Left ventricle myocardium inferior (tissue), 1 donor: ENCODE measurements at regions not wholly inside any gene's neighbourhood (a gene's known extent, or its start where the extent isn't known, plus 50 kb on each side); places are given as distances from the start of the nearest gene placed in this dataset.

Experiments
- DNase-seq: peaks from one replicate; pipeline ENCODE4 v3.0.0-alpha.2; 2020
- H3K27ac ChIP-seq: fragments of 200-600 bp; replicated peaks from 2 replicates; pipeline ENCODE4 v1.8.0; 2021
- H3K27me3 ChIP-seq: fragments of 200-600 bp; 2 replicates; pipeline ENCODE4 v1.8.0; 2021; ENCODE audit warnings: low read depth
- H3K36me3 ChIP-seq: fragments of 200-600 bp; 2 replicates; pipeline ENCODE4 v1.8.0; 2021
- H3K4me1 ChIP-seq: fragments of 200-600 bp; 2 replicates; pipeline ENCODE4 v1.8.0; 2021
- H3K4me3 ChIP-seq: fragments of 200-600 bp; 2 replicates; pipeline ENCODE4 v1.8.0; 2021; ENCODE audit warnings: mild to moderate bottlenecking, moderate library complexity
- H3K9me3 ChIP-seq: fragments of 200-600 bp; replicated peaks from 2 replicates; pipeline ENCODE4 v1.8.0; 2021
- intact Hi-C: fragments of 100-400 bp; cut with micrococcal nuclease; formaldehyde crosslinking; loops from one replicate; pipeline ENCODE4 v1.11.0; 2022
- TF ChIP-seq, protein P1 (sequence below): fragments of 200-600 bp; IDR thresholded peaks from 2 replicates; pipeline ENCODE4 v1.8.0; 2021; ENCODE audit warnings: antibody characterized with exemption, mild to moderate bottlenecking, borderline replicate concordance
- donor health status: DM: no; HTN: yes; CAD: no; lungs with severe emphysema.

DNA sequence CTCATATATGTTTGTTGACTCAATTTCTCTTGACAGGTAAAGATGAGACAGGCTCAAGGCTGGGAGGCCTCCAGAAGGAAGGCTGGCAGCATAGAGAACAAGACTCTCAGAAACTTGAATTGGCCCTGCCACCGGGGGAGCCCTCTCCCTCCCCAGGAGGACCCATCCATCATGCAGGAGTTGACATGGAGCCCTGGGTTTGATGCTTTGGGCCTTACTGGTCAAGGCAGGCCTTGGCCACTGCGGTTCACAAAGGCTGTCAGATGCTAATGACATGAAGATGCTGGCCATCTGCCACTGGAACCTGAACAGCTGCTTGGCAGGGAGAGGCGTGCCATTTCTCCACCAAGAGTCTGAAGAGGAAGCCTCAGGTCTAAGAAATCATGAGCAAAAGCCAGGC, 193.6 kb downstream of the MTCL1 start:
- H3K27me3 ChIP-seq = no peaks in the 10 kb centered on the region
- no peak overlapping the region for H3K27ac ChIP-seq
- H3K9me3 ChIP-seq = peaks cover 36% of the 10 kb centered on the region
- DNase-seq = no peak
- no peaks in the 10 kb centered on the region for H3K4me1 ChIP-seq
- H3K36me3 ChIP-seq = no peaks in the 10 kb centered on the region
- H3K4me3 ChIP-seq = no peak overlapping the region
- intact Hi-C loops = no loop called here
- TF ChIP-seq, protein P1, sequence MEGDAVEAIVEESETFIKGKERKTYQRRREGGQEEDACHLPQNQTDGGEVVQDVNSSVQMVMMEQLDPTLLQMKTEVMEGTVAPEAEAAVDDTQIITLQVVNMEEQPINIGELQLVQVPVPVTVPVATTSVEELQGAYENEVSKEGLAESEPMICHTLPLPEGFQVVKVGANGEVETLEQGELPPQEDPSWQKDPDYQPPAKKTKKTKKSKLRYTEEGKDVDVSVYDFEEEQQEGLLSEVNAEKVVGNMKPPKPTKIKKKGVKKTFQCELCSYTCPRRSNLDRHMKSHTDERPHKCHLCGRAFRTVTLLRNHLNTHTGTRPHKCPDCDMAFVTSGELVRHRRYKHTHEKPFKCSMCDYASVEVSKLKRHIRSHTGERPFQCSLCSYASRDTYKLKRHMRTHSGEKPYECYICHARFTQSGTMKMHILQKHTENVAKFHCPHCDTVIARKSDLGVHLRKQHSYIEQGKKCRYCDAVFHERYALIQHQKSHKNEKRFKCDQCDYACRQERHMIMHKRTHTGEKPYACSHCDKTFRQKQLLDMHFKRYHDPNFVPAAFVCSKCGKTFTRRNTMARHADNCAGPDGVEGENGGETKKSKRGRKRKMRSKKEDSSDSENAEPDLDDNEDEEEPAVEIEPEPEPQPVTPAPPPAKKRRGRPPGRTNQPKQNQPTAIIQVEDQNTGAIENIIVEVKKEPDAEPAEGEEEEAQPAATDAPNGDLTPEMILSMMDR = no peak

DNA sequence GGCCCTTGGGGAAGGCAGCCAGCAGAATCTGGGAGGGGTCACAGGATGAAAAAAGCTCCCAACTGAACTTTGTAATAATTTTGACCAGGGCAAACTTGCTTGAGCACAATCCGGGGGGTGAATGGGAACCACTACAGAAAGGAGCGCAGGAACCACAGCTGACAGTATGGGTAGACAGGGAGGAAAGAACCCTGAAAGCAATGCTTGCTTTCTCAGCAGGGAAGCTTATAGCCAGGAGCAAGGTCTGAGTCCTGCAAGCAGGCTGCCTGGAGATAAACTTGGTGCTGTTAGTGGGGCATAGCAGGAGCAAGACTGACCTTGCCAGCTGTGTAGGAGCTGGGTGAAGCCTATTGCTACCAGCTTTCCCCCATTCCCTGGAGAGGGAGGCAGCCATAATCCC, 195.2 kb downstream of the MTCL1 start:
- Histone ChIP-seq H3K4me1 (no peaks in the 10 kb centered on the region), H3K27ac (no peak overlapping the region), H3K9me3 (peaks cover 46% of the 10 kb centered on the region), H3K27me3 (no peaks in the 10 kb centered on the region), H3K36me3 (no peaks in the 10 kb centered on the region), H3K4me3 (no peak overlapping the region)
- intact Hi-C loops = no loop called here
- DNase-seq = no peak
- TF ChIP-seq, protein P1 = no peak

DNA sequence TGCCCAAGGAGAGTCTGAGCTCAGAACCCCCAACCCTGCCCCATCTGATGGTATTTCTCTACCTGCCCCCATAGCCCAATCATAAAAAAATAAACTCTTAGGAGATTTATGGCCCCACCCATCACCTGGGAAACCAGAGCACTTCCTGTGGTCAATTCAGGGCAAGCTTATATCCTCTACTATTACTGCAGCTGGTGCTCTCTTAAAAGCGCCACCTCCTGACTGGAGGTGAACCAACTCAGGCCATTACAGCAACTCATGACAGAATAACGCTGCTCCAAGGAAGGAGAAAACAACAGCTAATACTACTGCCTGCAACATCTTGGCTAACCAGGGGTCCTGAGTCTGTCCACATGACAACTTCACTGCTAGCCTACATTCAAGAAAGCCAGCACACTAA, 195.7 kb downstream of the MTCL1 start:
- Histone ChIP-seq H3K36me3 (no peaks in the 10 kb centered on the region), H3K9me3 (peaks cover 47% of the 10 kb centered on the region), H3K27ac (no peak overlapping the region), H3K4me3 (no peak overlapping the region), H3K4me1 (no peaks in the 10 kb centered on the region), H3K27me3 (no peaks in the 10 kb centered on the region)
- TF ChIP-seq, protein P1 = no peak
- intact Hi-C loops = no loop called here
- no peak for DNase-seq

DNA sequence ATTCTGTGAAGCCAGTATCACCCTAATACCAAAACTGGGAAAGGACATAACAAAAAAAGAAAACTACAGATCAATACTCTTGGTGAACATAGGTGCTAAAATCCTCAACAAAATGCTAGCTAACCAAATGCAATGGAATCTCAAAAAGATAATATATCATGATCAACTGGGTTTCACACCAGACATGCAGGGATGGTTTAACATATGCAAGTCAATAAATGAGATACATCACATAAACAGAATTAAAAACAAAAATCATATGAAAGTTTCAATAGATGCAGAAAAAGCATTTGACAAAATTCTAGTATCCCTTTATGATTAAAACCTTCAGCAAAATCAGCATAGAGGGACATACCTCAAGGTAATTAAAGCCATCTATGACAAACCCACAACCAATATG, 198.2 kb upstream of the NDUFV2 start:
- TF ChIP-seq, protein P1 = no peak
- no peak overlapping the region for H3K27ac ChIP-seq

DNA sequence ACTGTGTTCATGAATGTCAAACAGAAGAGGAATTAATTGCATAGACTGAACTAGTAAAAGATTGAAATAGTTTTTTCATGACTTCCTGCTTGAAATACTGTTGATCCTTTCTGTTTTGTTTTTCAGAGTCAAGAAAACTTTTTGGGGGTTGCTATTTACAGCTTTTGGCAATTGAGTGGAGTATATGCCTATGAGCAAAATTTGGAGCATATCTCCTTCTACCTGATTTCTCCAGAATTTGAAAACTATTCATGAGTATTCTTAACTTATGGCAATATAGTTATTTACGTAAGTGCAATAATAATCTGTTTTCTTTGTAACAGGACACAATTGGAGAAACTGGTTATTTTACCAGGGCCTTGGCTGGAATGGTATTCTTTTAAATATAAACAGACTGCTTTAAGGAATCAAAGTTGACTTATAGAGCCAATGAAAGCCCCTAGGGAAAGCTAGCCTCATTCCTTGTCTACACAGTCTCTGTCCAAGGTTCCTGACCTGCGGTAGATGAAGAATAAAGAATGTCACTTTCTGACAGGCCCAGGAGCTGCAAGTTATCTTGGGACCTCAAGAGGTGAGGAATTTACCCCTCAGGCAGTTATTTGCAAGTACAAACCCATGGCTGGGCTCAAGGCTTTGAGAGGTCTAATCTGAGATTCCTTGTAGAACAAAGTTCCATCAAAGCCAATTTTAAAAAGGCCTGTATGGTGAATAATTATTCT, 193.5 kb upstream of the NDUFV2 start:
- H3K4me1 ChIP-seq = no peaks in the 10 kb centered on the region

More for the DNA sequence above, 198.2 kb upstream of the NDUFV2 start:
- DNase-seq = no peak
- no peaks in the 10 kb centered on the region for H3K36me3 ChIP-seq
- H3K27me3 ChIP-seq = no peaks in the 10 kb centered on the region
- no peak overlapping the region for H3K4me3 ChIP-seq
- peaks cover 44% of the 10 kb centered on the region for H3K9me3 ChIP-seq
- H3K4me1 ChIP-seq = no peaks in the 10 kb centered on the region
- intact Hi-C loops = no loop called here

More for the DNA sequence above, 193.5 kb upstream of the NDUFV2 start:
- Histone ChIP-seq H3K9me3 (peaks cover 18% of the 10 kb centered on the region), H3K4me3 (no peak overlapping the region), H3K27me3 (no peaks in the 10 kb centered on the region), H3K27ac (no peak overlapping the region), H3K36me3 (no peaks in the 10 kb centered on the region)
- intact Hi-C loops = no loop called here
- no peak for DNase-seq
- TF ChIP-seq, protein P1 = no peak
